Motor neuron (in vitro differentiated cells): ENCODE measurements at regions not wholly inside any gene's neighbourhood (a gene's known extent, or its start where the extent isn't known, plus 50 kb on each side); places are given as distances from the start of the nearest gene placed in this dataset.

ENCODE experiments used
- ATAC-seq, 8 experiments: fragments of 200-7000 bp; cut with Tn5 transposase; replicated peaks in 6 of 8; 2 replicates each; pipeline ENCODE4 v1.8.0; 2021; ENCODE audit warnings: mild to moderate bottlenecking in 8 of 8, moderate library complexity in 8 of 8
- H3K27ac ChIP-seq, 2 donors: fragments of 250-450 bp; sonication (Bioruptor Pico); 2 replicates each; pipeline ENCODE4 v1.9.0; 2021; ENCODE audit warnings: antibody characterized with exemption in 2 of 2, mild to moderate bottlenecking in 2 of 2, moderate library complexity in 1 of 2
- H3K4me1 ChIP-seq, 2 donors: fragments of 250-450 bp; sonication (Bioruptor Pico); replicated peaks in 1 of 2; 2 replicates each; pipeline ENCODE4 v1.6.1; 2021; ENCODE audit warnings: antibody characterized with exemption in 2 of 2, mild to moderate bottlenecking in 2 of 2, moderate library complexity in 1 of 2
- H3K4me3 ChIP-seq, 5 donors: fragments of 250-450 bp; sonication (Bioruptor Pico); 2 replicates each; pipeline ENCODE4 v1.9.0; 2021; ENCODE audit warnings: antibody characterized with exemption in 5 of 5, mild to moderate bottlenecking in 5 of 5, moderate library complexity in 4 of 5
- WGBS, 10 experiments: fragments of 450-650 bp; shearing (Covaris generic); methylation state at CpG; one replicate each; pipeline ENCODE4 v1.0.0; 2022; 5-methylcytosine and 5-hydroxymethylcytosine counted together
- in situ Hi-C, 9 experiments: fragments of 400-800 bp; cut with MboI; loops; one replicate each; pipeline ENCODE4 v1.15.0; 2021; ENCODE audit warnings: low sequenced_read_pairs in 9 of 9, low pct_unique_long_range_greater_than_20kb in 2 of 9; ENCODE audit not compliant: unreplicated experiment in 9 of 9

DNA sequence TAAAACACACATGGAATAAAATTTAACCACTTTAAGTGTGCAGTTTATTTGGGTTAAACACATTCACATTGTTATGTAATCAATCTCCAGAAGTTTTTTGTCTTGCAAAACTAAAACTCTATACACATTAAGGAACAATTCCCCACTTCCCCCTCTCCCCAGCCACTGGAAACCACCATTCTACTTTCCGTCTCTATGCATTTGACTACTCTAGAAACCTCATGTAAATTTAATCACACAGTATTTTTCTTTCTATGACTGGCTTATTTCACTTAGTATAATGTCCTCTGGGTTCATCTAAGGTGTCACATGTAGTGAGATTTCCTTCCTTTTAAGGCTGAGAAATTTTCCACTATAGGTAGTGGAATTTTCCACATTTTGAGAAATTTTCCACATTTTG lies 568.7 kb upstream of the UBE2E2 start:
- no peak for ATAC-seq
- Histone ChIP-seq H3K4me3 (no peak overlapping the region), H3K4me1 (no peaks in the 10 kb centered on the region), H3K27ac (no peak overlapping the region)
- WGBS, 10 experiments, result 40 to 100% (median 90%) methylated on average over 1 of the region's 1 CpG; no CpG with 5 or more reads in 4 of the 10 experiments
- in situ Hi-C loops, result no loop called here

DNA sequence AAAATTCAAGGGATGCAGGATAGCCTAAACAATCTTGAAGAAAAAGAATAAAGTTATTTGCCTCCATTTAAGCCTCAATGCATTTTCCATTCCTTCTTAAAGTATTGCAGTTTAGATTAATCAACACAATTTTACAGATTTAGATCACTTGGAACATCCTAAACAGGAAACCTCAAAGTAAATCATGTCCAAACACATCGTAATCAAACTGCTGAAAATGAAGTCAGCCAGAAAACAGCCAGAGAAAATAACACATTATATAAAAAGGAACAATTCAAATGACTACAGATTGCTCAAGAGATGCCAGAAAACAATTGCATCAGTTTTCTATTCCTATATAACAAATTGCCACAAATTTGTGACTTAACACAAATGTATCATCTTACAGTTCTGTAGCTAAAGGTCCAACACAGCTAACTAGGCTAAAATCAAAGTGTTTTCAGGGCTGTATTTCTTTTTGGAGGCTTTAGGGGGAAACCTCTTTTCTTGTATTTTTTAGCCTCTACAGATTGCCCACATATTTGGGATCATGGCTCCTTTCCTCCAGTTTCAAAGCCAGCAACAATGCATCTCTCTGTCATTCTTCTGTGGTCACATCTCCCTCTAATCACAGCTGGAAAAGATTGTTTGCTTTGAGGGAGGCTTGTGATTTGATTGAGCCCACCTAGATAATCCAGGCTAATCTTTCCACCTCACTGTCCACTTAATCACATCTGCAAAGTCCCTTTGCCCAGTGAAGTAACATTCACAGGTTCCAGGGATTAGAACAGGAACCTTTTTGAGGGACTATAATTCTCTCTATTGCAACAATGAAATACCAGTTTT lies 543.3 kb upstream of the UBE2E2 start:
- no peak for ATAC-seq
- Histone ChIP-seq H3K4me3 (no peak overlapping the region), H3K27ac (no peak overlapping the region), H3K4me1 (no peaks in the 10 kb centered on the region)
- WGBS, 10 experiments, result 0 to 91% (median 38%) methylated on average over 1 of the region's 1 CpG; no CpG with 5 or more reads in 2 of the 10 experiments
- in situ Hi-C loops, result no loop called here

DNA sequence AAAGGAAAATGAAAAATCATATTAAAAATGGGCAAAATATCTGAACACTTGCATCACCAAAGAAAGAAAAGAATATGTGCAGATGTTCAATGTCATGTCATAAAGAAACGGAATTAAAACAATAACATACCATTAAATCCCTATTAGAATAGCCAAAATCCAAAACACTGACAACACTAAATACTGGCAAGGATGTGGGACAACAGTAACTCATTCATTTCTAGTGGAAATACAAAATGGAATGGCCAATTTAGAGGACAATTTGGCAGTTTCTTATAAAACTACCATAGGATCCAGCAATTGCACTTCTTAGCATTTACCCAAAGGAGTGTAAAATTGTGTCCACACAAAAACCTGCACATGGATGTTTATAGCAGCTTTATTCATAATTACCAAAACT lies 542.5 kb upstream of the UBE2E2 start:
- in situ Hi-C loops, result no loop called here
- 0 to 100% (median 30%) methylated on average over 1 of the region's 1 CpG; no CpG with 5 or more reads in 2 of the 10 experiments for WGBS, 10 experiments
- no peak overlapping the region for H3K4me3 ChIP-seq
- H3K4me1 ChIP-seq, result no peaks in the 10 kb centered on the region
- ATAC-seq, result no peak
- no peak overlapping the region for H3K27ac ChIP-seq

DNA sequence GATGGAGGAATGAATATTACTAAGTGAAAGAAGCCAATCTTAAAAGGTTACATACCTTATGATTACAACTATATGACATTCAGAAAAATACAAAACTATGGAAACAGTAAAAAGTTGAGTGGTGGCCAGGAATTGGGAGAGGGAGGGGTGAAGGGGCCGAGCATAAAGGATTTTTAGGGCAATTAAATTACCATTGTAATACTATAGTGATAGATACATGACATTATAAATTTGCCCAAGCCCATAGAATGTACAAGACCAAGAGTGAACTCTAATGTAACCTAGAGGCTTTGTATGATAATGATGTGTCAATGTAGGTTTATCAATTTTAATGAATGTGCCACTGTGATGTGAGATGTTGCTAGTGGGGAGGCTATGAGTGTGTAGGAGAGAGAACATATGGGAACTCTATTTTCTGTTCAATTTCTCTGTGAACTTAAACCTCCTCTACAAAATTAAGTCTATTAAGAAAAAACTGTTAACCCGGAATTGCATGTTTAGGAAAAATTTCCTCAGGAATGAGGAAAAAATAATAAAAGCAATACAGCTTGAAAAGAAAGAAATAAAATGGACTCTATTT lies 541.9 kb upstream of the UBE2E2 start:
- in situ Hi-C loops, result no loop called here
- WGBS, 10 experiments, result 0 to 100% (median 83%) methylated on average over 1 to 2 of the region's 2 CpGs
- no peak for ATAC-seq
- no peaks in the 10 kb centered on the region for H3K4me1 ChIP-seq
- H3K4me3 ChIP-seq, result no peak overlapping the region
- no peak overlapping the region for H3K27ac ChIP-seq

DNA sequence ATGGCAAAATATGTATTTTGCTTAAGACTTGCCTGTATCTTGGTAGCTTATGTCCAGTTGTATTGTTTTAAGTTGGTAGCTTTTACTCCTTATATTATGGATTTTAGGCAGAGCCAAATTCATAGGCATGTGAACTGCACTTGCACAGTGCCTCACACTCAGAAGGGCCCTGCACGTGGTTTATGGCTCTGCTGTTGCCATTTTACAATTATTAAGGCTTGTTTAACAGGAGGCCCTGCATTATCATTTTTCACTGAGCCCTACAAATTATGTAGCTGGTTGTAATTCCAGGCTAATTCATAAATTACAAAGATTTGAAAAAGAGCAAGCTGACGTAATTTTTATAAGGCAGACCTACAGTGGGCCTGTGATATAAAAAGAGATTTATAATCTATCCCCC lies 537.6 kb upstream of the UBE2E2 start:
- H3K4me1 ChIP-seq, result no peaks in the 10 kb centered on the region
- H3K27ac ChIP-seq, result no peak overlapping the region
- H3K4me3 ChIP-seq, result no peak overlapping the region
- in situ Hi-C loops, result no loop called here
- peak in 3 of 8 experiments; percentile 53 to 86 (median 53) for ATAC-seq
- WGBS, 10 experiments, result 0 to 100% (median 73%) methylated on average over 1 to 2 of the region's 2 CpGs; no CpG with 5 or more reads in 2 of the 10 experiments

DNA sequence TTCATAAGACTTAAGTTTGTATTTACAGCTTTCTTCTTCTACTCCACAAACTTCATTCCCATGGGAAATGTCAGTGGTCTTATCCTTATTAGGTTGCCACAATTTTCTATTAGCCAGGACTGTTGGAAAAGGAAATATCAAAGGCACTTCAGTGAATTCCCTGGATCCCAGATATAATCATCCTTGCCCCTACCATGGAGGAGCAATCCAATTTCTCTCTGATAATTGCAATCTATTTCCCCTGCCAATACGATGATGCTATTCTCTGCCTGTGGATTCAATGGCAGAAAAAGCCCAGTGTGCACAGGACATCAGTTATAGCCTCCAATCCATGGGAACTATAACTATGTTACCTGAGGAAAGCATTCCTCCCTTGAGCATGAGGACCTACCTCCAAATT lies 536.4 kb upstream of the UBE2E2 start:
- no peak overlapping the region for H3K4me3 ChIP-seq
- WGBS, 10 experiments, result 13 to 100% (median 40%) methylated on average over 1 of the region's 1 CpG; no CpG with 5 or more reads in 2 of the 10 experiments
- H3K4me1 ChIP-seq, result no peaks in the 10 kb centered on the region
- in situ Hi-C loops, result no loop called here
- ATAC-seq, result no peak
- H3K27ac ChIP-seq, result no peak overlapping the region

DNA sequence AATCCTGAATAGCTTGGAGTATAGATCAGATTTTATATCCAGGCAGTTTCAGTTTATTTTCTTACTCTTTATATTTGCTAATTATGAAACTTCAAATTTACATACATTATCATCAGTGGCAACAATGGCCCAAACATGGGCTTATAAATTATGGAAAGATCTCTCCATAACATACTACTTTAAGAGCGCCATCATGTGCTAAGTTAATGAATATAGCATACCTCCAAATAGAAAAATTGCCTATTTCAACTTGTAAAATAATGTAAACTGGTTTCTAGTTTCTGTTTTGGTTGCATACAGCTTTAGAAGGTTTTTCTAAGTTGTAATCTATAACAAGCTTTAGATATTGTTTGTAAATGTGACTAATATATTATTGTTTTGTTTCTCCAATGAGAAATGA lies 531.3 kb upstream of the UBE2E2 start:
- no peak for ATAC-seq
- Histone ChIP-seq H3K27ac (no peak overlapping the region), H3K4me1 (no peaks in the 10 kb centered on the region), H3K4me3 (no peak overlapping the region)
- in situ Hi-C loops, result no loop called here
- 0 to 100% (median 84%) methylated on average over 1 of the region's 1 CpG; no CpG with 5 or more reads in 4 of the 10 experiments for WGBS, 10 experiments

DNA sequence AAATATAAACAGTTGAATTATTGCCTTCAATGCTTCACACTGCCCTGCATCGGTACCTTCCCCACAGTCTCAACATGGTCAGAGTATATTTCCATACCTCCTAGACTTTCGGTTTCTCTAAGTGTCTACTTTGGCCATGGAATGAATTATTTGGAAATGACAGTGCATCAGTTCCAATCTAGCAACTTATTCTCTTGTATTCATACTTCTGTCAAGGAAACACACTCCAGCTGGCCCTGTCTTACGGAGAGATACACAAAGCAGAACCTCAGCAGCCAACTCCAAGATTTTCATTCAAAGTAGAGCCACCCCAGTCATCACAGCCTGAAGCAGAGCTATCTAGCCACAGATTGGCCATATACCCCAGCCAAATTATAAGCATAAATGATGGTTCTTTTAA lies 518.4 kb upstream of the UBE2E2 start:
- 8 to 100% (median 93%) methylated on average over 1 to 3 of the region's 3 CpGs; no CpG with 5 or more reads in 3 of the 10 experiments for WGBS, 10 experiments
- Histone ChIP-seq H3K4me1 (no peaks in the 10 kb centered on the region), H3K4me3 (no peak overlapping the region), H3K27ac (no peak overlapping the region)
- in situ Hi-C loops, result no loop called here
- no peak for ATAC-seq

DNA sequence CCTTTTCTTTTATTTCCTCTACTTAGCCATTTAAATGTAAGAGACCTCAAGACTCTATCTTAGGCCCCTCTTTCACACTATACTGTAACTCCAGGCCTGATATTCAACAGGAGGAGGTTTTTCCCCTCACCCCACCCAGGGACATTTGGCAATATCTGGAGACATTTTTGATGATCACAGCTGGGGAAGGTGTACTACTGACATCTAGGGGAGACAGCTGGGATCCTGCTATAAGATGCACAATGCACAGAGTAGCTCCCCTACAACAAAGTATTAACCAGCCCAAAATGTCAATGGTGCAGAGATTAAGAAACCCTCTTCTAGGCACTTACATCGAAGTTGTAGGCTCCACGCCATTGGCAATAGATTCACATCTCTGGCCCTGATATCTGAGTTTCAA lies 517.5 kb upstream of the UBE2E2 start:
- in situ Hi-C loops, result no loop called here
- H3K27ac ChIP-seq, result no peak overlapping the region
- no peaks in the 10 kb centered on the region for H3K4me1 ChIP-seq
- WGBS, 10 experiments, result 55 to 100% (median 87%) methylated on average over 2 of the region's 2 CpGs; no CpG with 5 or more reads in 5 of the 10 experiments
- peak in 3 of 8 experiments; percentile 36 to 52 (median 45) for ATAC-seq
- no peak overlapping the region for H3K4me3 ChIP-seq

DNA sequence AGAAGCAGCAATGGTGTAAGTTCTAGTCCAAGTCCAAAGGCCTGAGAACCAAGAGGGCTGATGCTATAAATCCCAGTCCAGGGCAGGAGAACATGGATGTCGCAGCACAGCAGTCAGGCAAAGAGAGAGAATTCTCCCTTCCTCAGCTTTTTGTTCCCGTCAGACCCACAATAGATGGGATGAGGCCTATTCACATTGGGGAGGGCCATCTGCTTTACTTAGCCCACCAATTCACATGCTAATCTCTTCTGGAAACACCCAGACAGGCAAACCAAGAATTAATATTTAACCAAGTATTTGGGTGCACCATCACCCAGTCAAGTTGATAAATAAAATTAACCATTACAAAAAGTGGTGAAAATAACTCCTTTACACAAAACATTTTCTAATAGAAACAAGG lies 511.7 kb upstream of the UBE2E2 start:
- Histone ChIP-seq H3K4me3 (no peak overlapping the region), H3K4me1 (peaks cover 17 to 22% of the 10 kb centered on the region in 2 donors), H3K27ac (no peak overlapping the region)
- WGBS, 10 experiments, result 0 to 53% (median 0%) methylated on average over 1 to 2 of the region's 2 CpGs; no CpG with 5 or more reads in 2 of the 10 experiments
- in situ Hi-C loops, result no loop called here
- ATAC-seq, result peak in 5 of 8 experiments; percentile 53 to 87 (median 75)

DNA sequence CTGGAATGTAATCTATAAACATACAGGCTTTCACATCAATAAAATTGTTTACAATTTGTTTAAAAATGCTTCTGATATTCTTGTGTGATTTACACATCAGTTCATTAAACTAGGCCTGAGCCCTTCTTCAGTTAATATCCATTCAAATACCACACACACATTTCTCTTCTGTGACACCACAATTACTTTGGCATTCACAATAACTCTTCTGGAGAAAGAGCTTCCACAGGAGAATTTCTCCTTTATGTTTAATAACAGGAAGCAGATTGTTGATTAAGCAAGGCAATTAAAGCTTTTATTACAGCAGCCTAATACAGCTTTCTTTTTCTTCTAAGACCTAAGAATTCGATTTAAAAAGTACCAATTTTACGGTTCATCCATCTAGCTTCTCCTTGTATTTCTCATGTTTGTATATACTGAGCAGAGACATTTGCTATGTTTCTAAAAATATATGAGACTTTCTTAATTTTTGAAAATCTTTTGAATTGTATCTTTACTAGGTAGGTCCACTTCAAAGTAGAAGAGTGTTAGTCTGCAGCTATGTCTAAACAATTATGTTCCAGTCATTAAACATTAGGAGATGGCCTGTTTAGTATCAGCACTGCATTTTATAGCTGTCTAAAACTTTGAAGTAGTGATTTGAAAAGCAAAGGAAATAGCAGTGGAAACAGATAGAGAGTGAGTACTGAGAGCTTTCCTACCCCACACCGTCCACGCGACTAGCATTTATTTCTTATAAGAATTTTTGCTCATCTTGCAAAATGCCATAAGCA lies 511.1 kb upstream of the UBE2E2 start:
- H3K4me3 ChIP-seq, result no peak overlapping the region
- ATAC-seq, result peak in 4 of 8 experiments; percentile 32 to 53 (median 42)
- WGBS, 10 experiments, result 16 to 73% (median 53%) methylated on average over 4 to 5 of the region's 5 CpGs; no CpG with 5 or more reads in 1 of the 10 experiments
- in situ Hi-C loops, result no loop called here
- H3K27ac ChIP-seq, result no peak overlapping the region
- peaks cover 17 to 22% of the 10 kb centered on the region in 2 donors for H3K4me1 ChIP-seq

DNA sequence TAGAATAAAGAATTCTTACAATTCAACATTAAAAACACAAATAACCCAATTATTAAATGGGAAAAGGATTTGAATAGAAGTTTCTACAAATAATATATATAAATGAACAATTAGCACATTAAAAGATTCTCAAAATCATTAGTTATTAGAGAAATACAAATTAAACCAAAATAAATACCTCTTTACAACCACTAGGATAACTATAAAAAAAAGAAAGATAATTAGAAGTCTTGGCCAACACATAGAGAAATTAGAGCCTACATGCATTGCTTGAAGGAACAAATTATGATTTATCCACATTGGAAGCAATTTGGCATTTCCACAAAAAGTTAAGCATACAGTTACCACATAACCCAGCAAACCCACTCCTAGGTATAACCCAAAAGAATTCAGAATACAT lies 502.3 kb upstream of the UBE2E2 start:
- in situ Hi-C loops, result no loop called here
- Histone ChIP-seq H3K4me1 (no peaks in the 10 kb centered on the region), H3K4me3 (no peak overlapping the region), H3K27ac (no peak overlapping the region)
- no peak for ATAC-seq

DNA sequence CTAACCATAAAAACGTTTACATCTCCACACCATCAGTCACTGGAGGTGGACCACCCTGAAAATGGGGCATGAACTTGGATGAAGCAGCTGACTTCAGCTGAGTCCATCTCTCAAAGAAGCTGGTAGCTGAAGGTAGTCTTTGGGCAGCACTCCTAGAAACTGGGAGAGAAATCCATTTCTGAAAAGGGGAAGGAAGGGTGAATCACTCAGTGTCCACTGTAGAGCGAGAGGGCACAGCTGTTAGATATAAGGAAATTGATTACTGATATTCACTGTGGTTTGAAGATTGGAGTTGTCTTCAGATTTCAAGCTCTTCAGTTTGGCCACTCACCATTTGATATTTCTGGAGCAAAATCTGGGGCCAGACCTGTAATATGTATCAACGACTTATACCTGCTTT lies 499.0 kb upstream of the UBE2E2 start:
- WGBS, 10 experiments, result 0 to 100% (median 84%) methylated on average over 1 to 3 of the region's 3 CpGs; no CpG with 5 or more reads in 1 of the 10 experiments
- H3K4me3 ChIP-seq, result no peak overlapping the region
- in situ Hi-C loops, result no loop called here
- H3K4me1 ChIP-seq, result no peaks in the 10 kb centered on the region
- no peak for ATAC-seq
- no peak overlapping the region for H3K27ac ChIP-seq
